Astrocyte (in vitro differentiated cells and primary cell): ENCODE measurements at regions not wholly inside any gene's neighbourhood (a gene's known extent, or its start where the extent isn't known, plus 50 kb on each side); places are given as distances from the start of the nearest gene placed in this dataset.
A peak's percentile ranks its signal among the peaks of the same experiment; 100 is the strongest.

ENCODE experiments used
- DNase-seq: peaks from one replicate; pipeline ENCODE4 v3.0.0-alpha.2; 2010; ENCODE audit warnings: low read depth
- FAIRE-seq: peaks from 2 replicates; lab custom pipeline; 2011; peaks lifted over from hg19 to GRCh38; lab: Jason Lieb, UNC
- H2AFZ ChIP-seq: 2 replicates; pipeline ENCODE4 v1.6.0; 2012; ENCODE audit warnings: low read depth, low read length, inconsistent platforms
- H3K27ac ChIP-seq: 2 replicates; pipeline ENCODE4 v1.5.1; 2011; ENCODE audit warnings: low read depth, low read length, inconsistent platforms
- H3K27me3 ChIP-seq: 2 replicates; pipeline ENCODE4 v1.6.0; 2011; ENCODE audit warnings: low read length, inconsistent platforms; ENCODE audit not compliant: insufficient read depth
- H3K36me3 ChIP-seq: 2 replicates; pipeline ENCODE4 v1.5.1; 2011; ENCODE audit warnings: low read length, inconsistent platforms; ENCODE audit not compliant: insufficient read depth
- H3K4me1 ChIP-seq: 2 replicates; pipeline ENCODE4 v1.5.1; 2011; ENCODE audit warnings: low read length, inconsistent platforms; ENCODE audit not compliant: insufficient read depth
- H3K4me2 ChIP-seq: 2 replicates; pipeline ENCODE4 v1.6.0; 2012; ENCODE audit warnings: low read length, inconsistent platforms
- H3K4me3 ChIP-seq: 2 replicates; pipeline ENCODE4 v1.5.1; 2011; ENCODE audit warnings: low read depth, mild to moderate bottlenecking, low read length, inconsistent platforms; ENCODE audit not compliant: insufficient read depth
- H3K79me2 ChIP-seq: 2 replicates; pipeline ENCODE4 v1.6.0; 2012; ENCODE audit warnings: mild to moderate bottlenecking, low read length, inconsistent platforms; ENCODE audit not compliant: insufficient read depth
- H3K9ac ChIP-seq: 2 replicates; pipeline ENCODE4 v1.6.0; 2012; ENCODE audit warnings: mild to moderate bottlenecking, low read length, inconsistent platforms
- H3K9me3 ChIP-seq: 2 replicates; pipeline ENCODE4 v1.5.1; 2012; ENCODE audit warnings: low read depth, mild to moderate bottlenecking, low read length, inconsistent platforms; ENCODE audit not compliant: insufficient read depth
- H4K20me1 ChIP-seq: 2 replicates; pipeline ENCODE4 v1.6.0; 2012; ENCODE audit warnings: low read length, inconsistent platforms; ENCODE audit not compliant: insufficient read depth
- H3K27ac Mint-ChIP-seq: one replicate; pipeline ENCODE4 v1.8.0; 2021; ENCODE audit warnings: mild to moderate bottlenecking, mixed read lengths; ENCODE audit not compliant: unreplicated experiment
- H3K27me3 Mint-ChIP-seq: one replicate; pipeline ENCODE4 v1.8.0; 2021; ENCODE audit warnings: low read depth, mixed read lengths; ENCODE audit not compliant: unreplicated experiment
- H3K36me3 Mint-ChIP-seq: one replicate; pipeline ENCODE4 v1.8.0; 2021; ENCODE audit warnings: low read depth, mixed read lengths; ENCODE audit not compliant: unreplicated experiment
- H3K4me1 Mint-ChIP-seq: one replicate; pipeline ENCODE4 v1.8.0; 2021; ENCODE audit warnings: low read depth, mixed read lengths; ENCODE audit not compliant: unreplicated experiment
- H3K4me3 Mint-ChIP-seq: one replicate; pipeline ENCODE4 v1.8.0; 2021; ENCODE audit warnings: mild to moderate bottlenecking, moderate library complexity, mixed read lengths; ENCODE audit not compliant: unreplicated experiment
- H3K9me3 Mint-ChIP-seq: one replicate; pipeline ENCODE4 v1.8.0; 2021; ENCODE audit warnings: mild to moderate bottlenecking, mixed read lengths; ENCODE audit not compliant: unreplicated experiment
- CTCF ChIP-seq: IDR thresholded peaks from 2 replicates; pipeline ENCODE4 v1.5.1; 2011; ENCODE audit warnings: low read depth, mild to moderate bottlenecking, inconsistent platforms, low read length, moderate library complexity; ENCODE audit not compliant: insufficient read depth
- EZH2 ChIP-seq: IDR thresholded peaks from 2 replicates; pipeline ENCODE4 v1.6.1; 2012; ENCODE audit warnings: mild to moderate bottlenecking, low read length, inconsistent platforms; ENCODE audit not compliant: insufficient read depth

GRCh38 chr9:16322849-16323248 is 547.6 kb downstream of the BNC2 start:
- TF ChIP-seq CTCF = no peak
- TF ChIP-seq EZH2 = no peak
- Histone ChIP-seq H3K4me3 (no peak overlapping the region), H3K27me3 (no peaks in the 10 kb centered on the region), H2AFZ (no peak overlapping the region), H3K4me2 (no peak overlapping the region), H3K79me2 (no peaks in the 10 kb centered on the region), H3K9ac (no peak overlapping the region), H3K4me1 (peaks cover 5% of the 10 kb centered on the region), H3K36me3 (no peaks in the 10 kb centered on the region), H4K20me1 (no peaks in the 10 kb centered on the region), H3K27ac (no peak overlapping the region), H3K9me3 (no peaks in the 10 kb centered on the region)
- DNase-seq (no peak), FAIRE-seq (no peak)
- Mint-ChIP-seq H3K9me3 (no peaks in the 10 kb centered on the region), H3K27ac (no peak overlapping the region), H3K4me3 (no peak overlapping the region), H3K36me3 (peaks cover 2% of the 10 kb centered on the region), H3K4me1 (peaks cover 15% of the 10 kb centered on the region), H3K27me3 (peaks cover 3% of the 10 kb centered on the region)

- no peak for FAIRE-seq
- H3K79me2 ChIP-seq = no peaks in the 10 kb centered on the region
- Mint-ChIP-seq H3K4me1 (peaks cover 40% of the 10 kb centered on the region), H3K27me3 (no peaks in the 10 kb centered on the region), H3K4me3 (no peak overlapping the region), H3K27ac (no peak overlapping the region), H3K36me3 (no peaks in the 10 kb centered on the region), H3K9me3 (peaks cover 2% of the 10 kb centered on the region)
- H3K4me3 ChIP-seq = no peak overlapping the region
- DNase-seq = no peak
- peaks cover 19% of the 10 kb centered on the region for H3K4me1 ChIP-seq
- H3K27me3 ChIP-seq = no peaks in the 10 kb centered on the region
- no peak overlapping the region for H3K9ac ChIP-seq
- H3K9me3 ChIP-seq = no peaks in the 10 kb centered on the region
- no peak overlapping the region for H3K4me2 ChIP-seq
- H4K20me1 ChIP-seq = no peaks in the 10 kb centered on the region
- no peak overlapping the region for H2AFZ ChIP-seq
- TF ChIP-seq EZH2 (no peak), CTCF (no peak)
- H3K36me3 ChIP-seq = no peaks in the 10 kb centered on the region
- H3K27ac ChIP-seq = no peak overlapping the region
Measured at GRCh38 chr9:16325966-16326365, 544.5 kb downstream of the BNC2 start.

GRCh38 chr9:16328349-16328748 is 542.1 kb downstream of the BNC2 start:
- Mint-ChIP-seq H3K36me3 (peaks cover 3% of the 10 kb centered on the region), H3K27ac (peak overlapping the region; percentile 97), H3K27me3 (no peaks in the 10 kb centered on the region), H3K4me1 (peaks cover 37% of the 10 kb centered on the region), H3K9me3 (peaks cover 8% of the 10 kb centered on the region), H3K4me3 (no peak overlapping the region)
- Histone ChIP-seq H3K36me3 (no peaks in the 10 kb centered on the region), H3K27me3 (no peaks in the 10 kb centered on the region), H3K4me2 (no peak overlapping the region), H3K27ac (no peak overlapping the region), H4K20me1 (no peaks in the 10 kb centered on the region), H3K9ac (no peak overlapping the region), H3K79me2 (no peaks in the 10 kb centered on the region), H3K9me3 (no peaks in the 10 kb centered on the region), H2AFZ (no peak overlapping the region), H3K4me1 (peaks cover 14% of the 10 kb centered on the region), H3K4me3 (no peak overlapping the region)
- peak; percentile 82 for DNase-seq
- TF ChIP-seq CTCF = no peak
- TF ChIP-seq EZH2 = no peak
- FAIRE-seq = no peak
